Posterior vena cava (tissue), 2 donors: ENCODE measurements at regions not wholly inside any gene's neighbourhood (a gene's known extent, or its start where the extent isn't known, plus 50 kb on each side); places are given as distances from the start of the nearest gene placed in this dataset.

ENCODE experiments used
- DNase-seq: peaks from one replicate; pipeline ENCODE4 v3.0.0-alpha.2; 2020; ENCODE audit warnings: low spot score
- intact Hi-C, 2 donors: fragments of 100-400 bp; cut with DNase I; formaldehyde crosslinking; loops; one replicate each; pipeline versions ENCODE4 v1.14.1 to v1.14.2; 2022 to 2023
- donor health status: DM: yes; HTN: yes; CAD: no.
- donor health status: DM: yes; HTN: yes; CAD: no.

- no peak for DNase-seq
- intact Hi-C loops, result no loop called here
Measured at GRCh38 chr5:67318746-67319145, 122.1 kb upstream of the CD180 start.

- intact Hi-C loops, result no loop called here
- DNase-seq, result no peak
Measured at GRCh38 chr5:67317603-67318002, 121.0 kb upstream of the CD180 start.

DNA sequence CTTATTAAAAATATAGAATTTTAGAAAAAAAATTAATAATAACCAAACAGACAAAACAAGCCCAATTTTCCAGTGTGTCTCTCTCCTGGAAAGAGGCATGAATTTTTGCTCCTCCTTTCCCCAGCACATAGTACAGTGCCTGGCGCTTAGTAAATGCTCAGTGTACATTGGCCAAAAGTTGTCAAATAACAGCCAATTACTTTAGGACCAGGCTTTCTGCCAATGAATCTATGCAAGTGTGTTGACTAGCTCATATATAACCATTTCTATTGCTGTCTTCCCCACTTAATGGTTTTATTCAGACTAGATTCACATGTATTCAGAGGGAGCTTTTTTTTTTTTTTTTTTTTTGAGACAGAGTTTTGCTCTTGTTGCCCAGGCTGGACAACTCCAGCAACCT lies 120.1 kb upstream of the CD180 start:
- DNase-seq, result no peak
- intact Hi-C loops, result no loop called here

GRCh38 chr5:67315082-67315989 lies 118.7 kb upstream of the CD180 start:
- intact Hi-C loops, result no loop called here
- DNase-seq, result no peak

GRCh38 chr5:67311701-67312100 lies 115.1 kb upstream of the CD180 start:
- intact Hi-C loops, result no loop called here
- no peak for DNase-seq

GRCh38 chr5:67311208-67311607 lies 114.6 kb upstream of the CD180 start:
- intact Hi-C loops, result no loop called here
- no peak for DNase-seq

- no peak for DNase-seq
- intact Hi-C loops, result no loop called here
Measured at GRCh38 chr5:67310740-67311139, 114.1 kb upstream of the CD180 start.

DNA sequence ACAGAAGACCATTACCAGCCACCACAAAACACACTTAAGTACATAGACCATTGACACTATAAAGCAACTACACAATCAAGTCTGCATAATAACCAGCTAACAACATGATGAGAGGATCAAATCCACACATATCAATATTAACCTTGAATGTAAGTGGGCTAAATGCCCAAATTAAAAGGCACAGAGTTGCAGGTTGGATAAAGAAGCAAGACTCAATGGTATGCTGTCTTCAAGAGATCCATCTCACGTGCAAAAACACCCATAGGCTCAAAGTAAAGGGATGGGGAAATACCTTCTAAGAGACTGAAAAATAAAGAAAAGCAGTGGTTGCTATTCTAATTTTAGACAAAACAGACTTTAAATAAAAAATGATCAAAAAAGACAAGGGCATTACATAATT lies 113.6 kb upstream of the CD180 start:
- DNase-seq, result no peak
- intact Hi-C loops, result no loop called here

DNA sequence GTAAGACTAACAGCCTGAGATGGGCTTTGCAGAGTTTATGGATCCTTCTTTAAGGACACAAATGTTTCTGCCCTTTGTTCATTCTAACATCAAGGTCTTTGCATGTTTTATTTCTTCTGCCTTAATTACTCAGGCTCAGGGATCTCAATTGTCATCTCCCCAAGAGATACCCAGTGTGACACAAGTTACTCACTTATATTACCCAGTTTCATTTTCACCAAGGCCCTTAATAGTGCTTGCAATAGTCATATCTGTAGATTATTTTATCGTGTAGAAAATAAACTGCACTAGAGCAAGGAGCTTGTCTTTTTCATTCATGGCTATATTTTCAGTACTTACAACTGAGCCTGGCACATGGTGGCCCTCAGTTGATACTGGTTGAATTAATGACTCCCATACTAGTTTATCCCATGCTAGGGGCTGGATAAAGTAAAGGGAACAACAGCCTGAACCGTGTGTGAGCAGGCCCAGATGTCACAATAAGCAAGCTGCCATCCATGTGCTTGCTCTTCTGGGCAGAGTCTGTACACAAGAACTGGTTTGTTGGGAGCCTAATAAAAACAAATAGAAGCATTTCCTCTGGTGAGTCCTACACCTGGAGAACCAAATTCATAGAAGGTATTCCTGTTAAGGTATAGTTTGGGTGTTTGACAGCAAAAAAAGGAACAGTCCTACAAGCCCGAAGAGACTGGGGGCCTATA lies 112.5 kb upstream of the CD180 start:
- no peak for DNase-seq
- intact Hi-C loops, result no loop called here

DNA sequence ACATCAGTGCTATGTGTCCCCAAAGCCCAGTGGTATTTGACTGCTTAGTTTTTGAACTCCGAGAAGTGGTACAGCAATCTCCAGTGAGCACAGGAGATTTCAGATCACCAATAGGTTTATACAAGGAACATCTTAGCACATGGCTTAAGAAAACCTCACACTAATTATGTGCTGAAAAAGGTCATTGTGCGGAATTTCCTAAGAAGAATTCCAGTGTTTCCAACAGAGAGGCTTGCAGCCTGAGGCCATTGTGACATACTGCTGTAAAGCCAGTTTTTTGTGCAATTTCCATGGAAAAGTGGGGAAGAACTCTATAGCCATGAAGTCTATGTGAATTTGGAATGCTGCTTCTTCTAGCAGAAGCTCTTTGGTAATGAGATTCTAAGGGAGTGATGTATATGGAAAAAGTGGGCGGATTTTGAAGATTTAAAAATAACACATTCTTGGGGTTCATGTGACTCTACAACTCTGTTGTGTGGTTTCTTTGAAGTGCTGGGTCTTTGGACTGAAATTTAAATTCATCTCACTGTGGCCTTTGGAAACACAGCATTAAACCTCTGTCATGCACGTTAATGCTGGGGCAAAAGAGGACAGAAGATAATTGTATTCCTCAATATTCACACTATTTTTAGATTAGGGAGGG lies 110.5 kb upstream of the CD180 start:
- intact Hi-C loops, result no loop called here
- DNase-seq, result no peak

DNA sequence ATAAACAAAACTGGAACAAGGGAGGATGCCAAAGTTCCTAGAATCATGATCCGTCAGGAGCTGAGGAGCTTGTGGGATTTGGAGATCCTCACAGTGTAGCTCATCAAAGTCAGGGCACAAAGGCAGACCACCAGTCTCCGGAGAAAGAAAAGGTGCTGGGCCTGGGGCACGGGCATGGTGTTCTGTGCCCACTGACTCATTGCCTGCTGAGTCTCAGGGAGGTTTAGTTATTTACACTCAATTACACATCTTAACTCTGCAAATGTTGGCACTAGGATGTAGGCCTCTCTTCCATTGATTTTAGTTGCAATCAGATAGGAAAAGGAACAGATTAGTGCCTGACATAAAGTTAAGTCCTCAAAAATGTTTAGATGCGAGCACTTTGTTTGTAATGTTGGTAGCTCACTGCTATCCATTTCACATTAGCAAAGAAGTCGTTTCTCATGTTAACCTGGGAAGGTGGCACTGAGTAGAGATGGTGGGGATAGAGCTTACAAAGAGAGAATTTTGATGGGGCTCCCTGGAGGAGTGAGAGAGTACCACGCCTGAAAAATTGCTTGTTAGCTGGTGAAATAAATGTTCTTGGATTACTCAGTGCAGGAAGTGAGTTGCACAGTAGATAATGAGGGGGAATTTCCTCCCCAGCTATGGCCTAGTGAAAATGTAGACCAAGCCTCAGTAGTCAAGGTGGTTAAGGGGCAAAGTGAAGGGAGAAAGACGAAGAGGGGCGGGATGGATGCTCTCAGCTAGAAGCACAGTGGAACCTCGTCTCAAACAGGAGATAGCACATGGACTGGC lies 109.5 kb upstream of the CD180 start:
- DNase-seq, result no peak
- intact Hi-C loops, result no loop called here

GRCh38 chr5:67305401-67305800 lies 108.8 kb upstream of the CD180 start:
- intact Hi-C loops, result no loop called here
- no peak for DNase-seq

GRCh38 chr5:67303356-67303755 lies 106.8 kb upstream of the CD180 start:
- intact Hi-C loops, result no loop called here
- no peak for DNase-seq

- peak; percentile 93 for DNase-seq
- intact Hi-C loops, result no loop called here
Measured at GRCh38 chr5:67301285-67301903, 104.8 kb upstream of the CD180 start.

DNA sequence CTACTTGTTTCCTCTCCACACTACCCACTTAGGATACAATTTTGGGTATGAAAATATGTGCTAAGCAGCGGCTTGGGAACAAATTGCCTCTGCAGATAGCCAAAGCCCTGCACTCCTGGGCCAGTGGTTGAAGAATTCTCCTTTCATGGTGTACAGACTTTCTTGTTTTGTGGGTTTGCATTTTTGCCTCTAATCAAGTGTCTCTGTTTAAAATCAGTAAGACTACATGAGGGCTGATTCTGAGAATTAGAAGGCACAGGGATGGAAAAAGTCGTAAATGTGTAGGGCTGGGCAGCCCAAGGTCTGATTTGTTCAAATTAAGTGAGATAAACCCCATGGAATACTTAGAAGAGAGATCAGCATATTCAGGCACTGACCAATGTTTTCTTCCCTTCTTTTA lies 103.7 kb upstream of the CD180 start:
- intact Hi-C loops, result no loop called here

GRCh38 chr5:67299231-67299735 lies 102.7 kb upstream of the CD180 start:
- intact Hi-C loops, result no loop called here
- no peak for DNase-seq

More for the DNA sequence above, 103.7 kb upstream of the CD180 start:
- no peak for DNase-seq

- intact Hi-C loops, result loop anchor here in 1 of 2 donors (1.0 kb wide), 1 partner anchor 18 kb away; no protein-coding TSS in a partner anchor
- no peak for DNase-seq
Measured at GRCh38 chr5:67297802-67298532, 101.4 kb upstream of the CD180 start.

- no peak for DNase-seq
- intact Hi-C loops, result no loop called here
Measured at GRCh38 chr5:67297376-67297775, 100.8 kb upstream of the CD180 start.
